ENCODE measurements at regions not wholly inside any gene's neighbourhood (a gene's known extent, or its start where the extent isn't known, plus 50 kb on each side); places are given as distances from the start of the nearest gene placed in this dataset.

DNA sequence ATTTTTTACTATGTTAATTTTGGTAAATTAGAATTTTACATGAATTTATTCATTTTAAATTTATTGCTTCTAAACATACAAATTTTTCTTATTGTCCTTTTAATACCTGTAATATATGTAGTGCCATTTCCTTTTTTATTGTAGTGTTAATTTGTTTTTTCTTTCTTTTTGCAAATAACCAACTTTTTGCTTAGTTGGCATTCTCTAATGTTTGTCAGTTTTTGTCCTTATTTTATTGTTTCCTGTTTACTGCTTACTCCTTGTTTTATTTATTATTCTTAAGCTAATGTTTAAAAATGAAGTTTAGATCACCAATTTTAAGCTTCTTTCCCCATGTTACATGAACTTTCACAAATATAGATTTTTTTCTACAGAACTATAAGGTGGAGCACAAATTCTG, 516.6 kb downstream of the SLITRK1 start:
- TF ChIP-seq EZH2 (IDR thresholded peaks at IDR 0.05) (no peak), POLR2AphosphoS5 (IDR thresholded peaks at IDR 0.05; ENCODE audit: borderline replicate concordance, low read depth, low read length) (no peak), FOXP2 (optimal IDR thresholded peaks at IDR 0.05; ENCODE audit: control extremely low read depth, extremely low read length, insufficient read depth) (no peak)

All from SK-N-MC (cell line).